GM19463 (cell line): ENCODE measurements at regions not wholly inside any gene's neighbourhood (a gene's known extent, or its start where the extent isn't known, plus 50 kb on each side); places are given as distances from the start of the nearest gene placed in this dataset.

Experiments used
- ATAC-seq: cut with Tn5 transposase; IDR thresholded peaks from one replicate; pipeline ENCODE4 v1.9.1; 2021; ENCODE audit warnings: mild to moderate bottlenecking, moderate library complexity; ENCODE audit not compliant: unreplicated experiment

DNA sequence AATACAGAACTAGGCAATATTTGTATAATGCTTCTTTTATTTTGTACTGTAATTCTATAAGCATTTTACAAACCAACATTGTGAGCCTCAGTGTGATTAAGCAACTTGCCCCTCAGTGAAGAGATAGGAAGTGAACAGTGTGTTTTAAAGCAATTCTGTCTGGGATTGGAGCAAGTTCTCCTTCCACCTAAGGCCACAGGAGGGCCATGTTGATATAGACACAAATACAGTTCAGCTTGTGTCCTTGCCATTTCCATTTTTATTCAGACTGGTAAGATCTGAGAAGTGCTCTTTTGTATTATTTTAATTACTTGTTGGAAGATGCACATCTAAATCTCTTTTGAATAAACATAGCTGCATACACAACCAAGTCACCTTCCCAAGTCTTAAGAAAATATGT lies 416.3 kb upstream of the COBL start:
- ATAC-seq: no peak

DNA sequence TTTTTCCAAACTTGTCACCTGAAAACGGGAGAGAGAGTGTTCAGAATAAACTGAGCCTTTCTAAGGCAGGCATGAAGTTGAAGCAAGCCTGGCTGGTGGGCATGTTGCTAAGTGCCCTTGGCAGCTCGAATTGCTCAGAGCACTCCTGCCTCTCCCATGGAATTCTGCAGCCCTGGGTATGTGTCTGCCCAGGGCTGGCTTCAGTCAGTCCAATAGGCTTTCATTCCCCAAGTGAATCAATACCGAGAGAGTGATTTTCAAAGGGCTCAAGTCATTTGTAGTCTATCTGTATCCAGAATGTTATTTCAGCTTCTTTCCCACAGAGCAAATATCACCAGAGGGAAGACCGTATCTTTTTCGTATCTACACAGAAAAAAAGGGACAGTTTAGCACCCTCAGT lies 415.5 kb upstream of the COBL start:
- no peak for ATAC-seq

DNA sequence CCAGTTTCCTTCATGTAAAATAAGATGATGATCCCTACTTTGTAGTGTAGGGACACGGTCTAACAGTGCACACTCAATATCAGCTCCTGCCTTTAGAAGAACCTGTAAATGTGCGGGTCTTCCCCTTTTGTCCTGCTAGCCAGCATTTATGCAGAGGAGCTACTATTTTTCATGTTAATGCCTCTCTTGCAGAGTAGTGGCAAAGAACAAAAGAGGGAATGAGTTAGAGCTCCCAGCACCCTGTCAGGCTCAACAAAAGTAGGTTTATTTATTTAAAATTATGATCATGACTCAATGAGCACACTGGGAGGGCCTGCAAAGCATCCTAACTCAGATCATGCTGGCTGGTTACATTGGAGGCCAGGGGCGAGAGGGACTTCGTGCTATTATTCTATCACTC lies 414.5 kb upstream of the COBL start:
- ATAC-seq: no peak

DNA sequence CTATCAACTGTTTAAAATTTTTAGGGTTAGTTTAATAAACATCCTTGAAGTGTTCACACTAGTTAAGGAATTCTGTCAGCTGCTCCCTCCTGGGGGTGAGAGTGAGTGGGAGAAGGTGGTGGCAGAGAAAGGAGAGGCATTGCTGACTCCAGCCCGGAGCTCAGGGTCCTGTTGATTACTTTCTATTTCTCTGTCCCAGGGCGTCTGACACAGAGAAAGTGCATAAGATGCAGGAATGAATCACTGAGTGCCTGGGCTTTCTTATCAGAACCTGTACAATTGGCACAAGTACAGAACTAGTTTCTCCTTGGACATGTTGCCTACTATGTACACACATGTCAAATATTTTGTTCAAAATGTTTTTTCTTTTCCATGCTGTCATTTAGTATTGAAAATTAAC lies 410.8 kb upstream of the COBL start:
- no peak for ATAC-seq

DNA sequence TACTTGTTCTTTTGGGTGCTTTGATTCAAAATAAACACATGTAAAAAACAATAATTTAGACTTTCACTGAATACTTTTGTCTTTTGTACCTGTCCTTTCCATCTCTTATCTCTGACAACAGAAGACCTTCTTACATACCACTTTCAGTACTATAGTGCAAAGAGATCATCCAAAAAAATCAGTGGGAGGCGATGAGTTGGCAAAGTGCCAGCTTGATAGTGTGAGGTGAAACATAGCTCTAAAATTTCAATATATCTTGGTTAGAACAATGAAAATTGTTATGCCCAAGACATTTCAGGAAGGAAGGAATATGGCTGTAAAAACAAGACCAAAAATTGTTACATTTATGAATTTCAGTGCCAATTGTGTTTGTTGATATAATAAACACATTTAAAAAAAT lies 390.2 kb upstream of the COBL start:
- ATAC-seq: no peak

DNA sequence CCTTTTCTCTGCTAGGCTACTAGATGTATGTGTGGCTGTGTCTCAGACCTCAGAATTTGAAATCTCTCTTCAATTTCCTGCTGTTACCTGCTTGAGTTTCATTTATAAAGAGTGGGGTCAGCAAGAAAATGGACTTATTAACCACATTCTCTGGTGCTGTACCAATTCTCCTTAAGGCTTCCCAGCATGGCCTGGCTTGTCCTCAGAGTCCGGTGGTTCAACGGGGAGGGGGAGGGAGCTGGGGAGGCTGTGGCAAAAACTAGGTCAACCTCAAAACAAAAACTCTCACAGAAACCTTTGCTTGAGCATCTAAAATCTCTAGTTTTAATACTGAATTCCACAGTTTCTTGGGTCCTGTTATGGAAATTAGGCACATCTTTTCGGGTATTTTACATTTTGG lies 389.1 kb upstream of the COBL start:
- no peak for ATAC-seq

DNA sequence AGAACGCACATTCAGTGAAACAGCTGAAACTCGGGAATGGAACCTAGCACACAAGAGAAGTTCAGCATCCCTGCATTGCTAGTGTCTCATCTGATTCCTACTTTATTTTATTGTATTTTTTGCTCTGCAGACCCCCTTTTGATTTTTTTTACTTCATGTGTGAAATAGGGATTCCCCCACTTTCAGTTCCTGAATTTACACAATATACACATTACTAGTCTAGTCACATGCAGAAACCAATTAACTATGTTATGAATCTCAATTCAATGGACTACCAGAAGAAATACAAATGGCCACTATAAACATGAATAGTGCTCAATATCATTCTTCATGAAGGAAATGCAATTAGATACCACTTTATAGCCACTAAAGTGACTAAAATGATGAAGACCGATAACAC lies 386.1 kb upstream of the COBL start:
- no peak for ATAC-seq

DNA sequence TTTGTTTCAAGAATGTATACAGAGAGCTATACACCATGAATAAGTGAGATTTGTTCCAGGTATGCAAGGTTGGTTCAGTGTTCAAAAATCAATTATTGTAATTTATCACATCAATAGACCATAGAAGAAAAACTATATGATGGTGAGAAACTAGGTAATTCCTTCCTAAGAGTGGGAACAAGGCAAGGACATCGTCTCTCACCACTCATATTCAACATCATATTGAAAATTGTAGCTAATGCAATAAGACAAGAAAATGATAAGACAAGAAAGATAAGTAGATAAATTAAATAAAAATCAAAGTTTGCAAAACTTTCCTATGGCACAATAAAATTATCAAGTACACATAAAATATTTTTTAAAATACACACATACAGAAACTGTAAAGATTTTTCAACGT lies 385.3 kb upstream of the COBL start:
- ATAC-seq: no peak

DNA sequence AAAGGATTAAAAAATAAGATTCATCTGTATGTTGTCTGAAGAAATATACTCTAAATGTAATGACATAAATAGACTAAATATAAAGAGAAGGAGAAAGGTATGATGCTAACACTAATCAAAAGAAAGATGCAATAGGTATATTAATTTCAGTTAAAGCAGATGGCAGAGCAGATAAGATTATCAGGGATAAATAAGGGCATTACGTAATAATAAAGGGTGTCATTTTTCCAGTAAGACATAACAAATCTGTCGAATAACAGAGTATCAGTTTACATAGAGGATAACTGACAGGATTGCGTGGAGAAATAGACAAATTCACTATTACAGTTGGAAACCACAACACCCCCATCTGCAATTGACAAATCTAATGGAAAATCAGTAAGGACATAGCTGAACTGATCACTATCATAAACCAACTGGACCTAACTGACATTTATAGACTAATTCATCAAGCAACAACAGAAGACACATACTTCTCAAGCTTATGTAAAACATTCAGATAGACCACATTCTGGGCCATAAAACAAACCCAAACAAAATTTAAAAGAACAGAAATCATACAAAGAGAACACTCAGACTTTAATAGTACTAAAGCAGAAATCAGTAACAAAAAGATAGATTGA lies 384.1 kb upstream of the COBL start:
- ATAC-seq: no peak

DNA sequence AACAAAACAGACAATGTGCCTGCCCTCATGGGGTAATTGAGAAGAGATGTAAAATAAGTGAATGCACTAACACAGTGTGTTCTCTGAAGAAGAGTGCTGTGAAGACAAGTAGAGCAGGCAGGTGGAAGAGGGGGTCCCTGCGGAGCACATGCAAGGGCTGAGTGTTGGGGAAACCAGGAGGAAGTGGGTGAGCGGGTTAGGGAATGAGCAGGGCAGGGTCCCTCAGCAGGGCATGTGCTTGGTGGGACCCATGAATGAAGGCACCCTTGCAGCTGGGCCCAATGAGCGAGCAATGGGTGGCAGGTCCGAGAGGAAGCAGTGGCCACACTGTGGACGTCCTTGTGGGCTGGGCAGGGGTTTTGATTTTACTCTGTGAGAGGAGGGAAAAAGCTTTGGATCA lies 376.6 kb upstream of the COBL start:
- ATAC-seq: no peak

DNA sequence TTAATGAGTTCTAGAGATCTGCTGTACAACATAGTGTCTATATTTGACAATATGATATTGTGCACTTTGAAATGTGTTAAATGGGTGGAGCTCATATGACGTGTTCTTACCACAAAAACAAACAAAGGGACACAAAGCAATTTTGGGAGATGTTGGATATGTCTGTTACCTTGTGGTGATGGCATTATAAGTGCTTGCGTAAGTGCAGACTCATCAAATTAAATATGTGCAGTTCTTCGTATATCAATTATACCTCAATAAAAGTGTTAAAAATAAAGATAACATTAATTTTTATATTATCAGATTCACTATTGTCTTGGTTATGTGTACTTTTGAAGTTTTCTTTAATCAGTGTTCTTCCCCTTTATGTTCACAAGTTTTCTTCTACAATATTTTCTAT lies 372.9 kb upstream of the COBL start:
- no peak for ATAC-seq

DNA sequence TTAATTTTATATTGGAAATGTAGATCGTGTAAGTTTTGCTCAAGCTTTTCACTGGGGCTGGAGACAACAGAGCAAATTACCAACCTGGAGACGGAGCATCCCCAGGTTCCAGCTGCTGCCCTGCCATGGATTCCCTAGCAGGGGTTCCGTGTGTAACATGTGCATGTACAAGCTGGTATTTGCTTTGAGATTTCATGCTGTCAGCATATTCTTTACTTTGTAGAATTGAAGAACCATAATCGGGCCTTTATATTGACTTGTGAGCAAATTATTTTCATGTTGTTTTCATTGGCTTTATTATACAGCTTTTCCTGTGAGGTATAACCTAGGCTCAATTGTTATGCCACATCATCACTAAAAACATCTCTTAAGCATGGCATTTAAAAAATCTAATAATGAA lies 369.2 kb upstream of the COBL start:
- no peak for ATAC-seq

DNA sequence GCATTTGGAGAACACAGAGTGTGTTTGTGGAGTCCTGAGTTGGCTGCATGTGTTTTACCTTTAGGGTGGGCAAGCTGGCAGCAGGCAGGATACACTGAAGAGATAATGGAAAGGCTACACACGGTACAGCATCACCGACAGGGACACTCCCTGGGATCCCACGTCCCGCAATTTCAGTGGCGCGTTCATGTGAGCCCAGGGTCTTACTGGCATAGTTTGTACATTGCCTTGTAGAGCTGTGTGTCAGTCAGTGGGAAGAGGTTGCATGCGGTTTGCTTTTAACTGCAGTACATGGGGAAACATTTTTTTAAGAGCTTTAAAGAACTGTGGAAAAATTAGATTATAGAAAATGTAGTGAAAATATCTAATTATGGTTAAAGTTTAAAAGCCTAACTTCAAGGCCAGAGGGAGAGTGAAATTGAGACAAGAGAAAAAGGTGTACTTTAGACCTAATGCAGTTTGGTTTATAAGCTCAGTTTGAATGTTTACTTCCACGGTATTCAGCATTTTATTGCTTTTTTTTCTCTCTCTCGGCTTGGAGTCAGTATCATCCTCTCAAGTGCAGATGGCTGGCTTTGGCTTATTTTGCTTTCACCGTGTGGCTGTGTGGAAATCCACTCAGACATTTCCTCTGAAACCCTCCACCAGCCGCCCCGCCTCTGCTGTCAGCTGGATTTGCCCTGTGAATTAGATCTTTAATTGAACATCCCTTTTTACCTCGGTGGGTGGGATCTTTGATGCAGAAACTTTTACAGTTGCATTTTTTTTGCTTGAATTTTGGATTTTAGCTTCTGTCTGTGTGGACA lies 364.2 kb upstream of the COBL start:
- no peak for ATAC-seq

DNA sequence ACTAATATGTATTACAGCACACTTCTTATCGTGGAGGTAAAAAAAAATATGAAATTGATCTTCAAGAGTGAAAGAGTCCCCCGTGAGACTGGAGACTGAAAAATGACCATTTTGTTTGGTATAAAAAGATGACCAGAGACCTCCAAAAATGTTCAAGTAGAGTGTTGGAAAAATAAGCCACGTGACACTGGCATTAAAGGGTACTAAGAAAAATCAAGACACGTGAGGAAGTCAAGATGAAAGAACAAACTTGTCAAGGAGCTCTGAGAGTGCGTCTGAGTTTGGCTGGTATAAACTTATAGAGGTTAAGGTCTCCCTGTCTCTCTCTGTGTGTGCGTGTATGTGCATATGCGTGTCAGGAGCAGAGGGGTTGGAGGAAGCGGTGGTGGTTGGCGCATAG lies 362.7 kb upstream of the COBL start:
- ATAC-seq: no peak

DNA sequence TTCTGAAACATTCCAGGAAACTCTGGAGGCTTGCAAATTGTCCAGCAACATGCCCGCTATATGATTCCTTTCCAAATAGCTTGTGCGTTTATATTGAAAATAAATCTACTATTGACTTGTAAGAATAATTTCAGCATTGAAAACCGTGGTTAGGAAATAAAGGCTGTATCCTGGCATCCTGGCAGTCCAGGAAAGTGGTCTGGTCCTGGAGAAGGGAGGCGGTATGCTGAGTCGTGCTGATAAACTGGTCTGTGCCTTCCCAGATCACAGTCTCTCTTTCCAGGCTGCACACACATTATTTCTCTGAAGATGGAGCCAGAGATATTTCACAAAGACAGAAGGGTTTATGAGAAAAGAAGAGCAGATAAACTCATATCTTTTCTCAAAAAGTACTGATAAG lies 350.1 kb upstream of the COBL start:
- ATAC-seq: no peak

DNA sequence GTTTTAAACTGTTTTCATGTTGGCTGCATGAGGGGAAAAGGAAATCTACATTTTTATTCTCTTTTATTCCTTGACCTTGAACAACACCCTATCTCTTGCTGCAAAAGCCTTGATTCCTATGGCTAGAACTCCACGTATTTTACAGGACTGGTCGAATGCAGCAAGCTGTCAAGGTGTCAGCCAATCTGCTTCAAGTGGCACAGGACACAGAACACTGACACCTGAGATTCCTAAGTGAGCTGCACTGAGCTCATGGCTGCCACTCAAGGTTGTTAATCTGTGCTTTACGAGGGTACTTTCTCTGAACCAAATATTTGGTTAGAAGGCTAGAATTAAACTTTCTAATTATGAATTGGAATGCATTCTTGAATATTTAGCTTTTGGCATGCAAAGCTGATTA lies 349.7 kb upstream of the COBL start:
- ATAC-seq: no peak

DNA sequence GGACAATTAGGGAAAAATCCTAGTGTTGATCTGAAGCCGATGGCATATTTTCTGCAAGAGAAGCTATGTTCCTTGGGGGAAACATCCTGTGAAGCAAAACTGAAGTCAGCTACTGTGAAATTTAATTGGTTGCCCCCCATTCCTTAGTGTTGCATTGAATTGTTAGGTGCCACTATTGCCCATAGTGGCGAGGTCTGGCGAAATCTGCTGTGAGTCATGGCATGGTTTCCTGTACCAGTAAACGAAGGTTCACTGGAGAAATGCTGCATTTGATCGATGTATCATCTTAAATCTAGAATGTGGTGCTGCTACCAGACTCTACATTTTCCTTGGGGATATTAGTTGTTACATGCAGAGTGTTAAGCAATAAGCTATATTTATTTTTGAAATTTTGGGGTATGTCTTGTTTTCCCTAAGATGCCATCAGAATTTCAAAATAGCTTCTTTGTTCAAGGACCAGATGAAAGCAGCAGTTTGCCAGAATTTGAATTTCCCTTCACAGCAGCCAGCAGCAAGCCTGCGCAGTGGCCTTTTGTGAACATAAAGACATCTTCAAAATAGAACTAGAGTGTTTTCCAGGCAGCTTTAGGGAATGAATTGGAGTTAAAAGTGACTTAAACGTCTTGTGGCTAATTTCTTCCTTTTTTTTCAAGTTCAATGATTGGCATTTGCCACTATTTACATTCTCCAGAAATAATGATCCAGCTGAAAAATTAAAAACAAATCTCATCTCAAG lies 348.6 kb upstream of the COBL start:
- ATAC-seq: no peak

DNA sequence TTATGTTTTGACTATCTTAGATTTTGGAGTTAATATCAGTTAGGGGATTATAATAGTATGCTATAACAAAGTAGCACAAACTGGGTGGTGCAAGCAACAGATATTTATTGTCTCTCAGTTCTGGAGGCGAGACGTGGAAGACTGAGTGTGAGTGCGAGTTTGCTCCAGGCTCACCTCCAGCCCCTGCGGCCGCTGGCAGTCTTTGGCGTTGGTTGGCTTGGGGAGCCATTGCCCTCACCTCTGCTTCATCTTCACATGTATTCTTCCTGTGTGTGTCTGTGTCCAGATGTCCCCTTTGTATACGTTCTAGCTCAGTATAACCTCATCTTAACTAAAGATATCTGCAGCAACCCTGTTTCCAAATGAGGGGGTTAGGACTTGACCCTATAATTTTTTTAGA lies 343.9 kb upstream of the COBL start:
- no peak for ATAC-seq

DNA sequence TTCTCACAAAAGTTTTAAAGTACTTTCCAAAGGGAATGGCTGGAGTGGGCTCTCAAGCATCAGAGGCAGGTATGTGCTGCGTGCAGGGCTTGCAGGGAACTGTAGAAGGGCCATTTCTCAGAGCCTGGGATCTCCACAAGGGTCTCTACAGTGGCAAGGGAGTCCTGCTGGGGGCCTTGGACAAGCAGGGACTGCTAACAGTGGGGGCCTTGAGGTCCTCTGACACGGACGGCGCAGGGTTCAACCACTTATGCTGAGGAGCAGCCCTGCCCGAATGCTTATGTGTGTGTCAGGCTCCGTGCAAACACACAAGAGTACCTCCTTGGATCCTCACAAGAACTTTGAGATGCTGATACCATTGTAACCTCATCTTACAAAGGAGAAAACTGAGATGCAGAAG lies 342.1 kb upstream of the COBL start:
- ATAC-seq: no peak

DNA sequence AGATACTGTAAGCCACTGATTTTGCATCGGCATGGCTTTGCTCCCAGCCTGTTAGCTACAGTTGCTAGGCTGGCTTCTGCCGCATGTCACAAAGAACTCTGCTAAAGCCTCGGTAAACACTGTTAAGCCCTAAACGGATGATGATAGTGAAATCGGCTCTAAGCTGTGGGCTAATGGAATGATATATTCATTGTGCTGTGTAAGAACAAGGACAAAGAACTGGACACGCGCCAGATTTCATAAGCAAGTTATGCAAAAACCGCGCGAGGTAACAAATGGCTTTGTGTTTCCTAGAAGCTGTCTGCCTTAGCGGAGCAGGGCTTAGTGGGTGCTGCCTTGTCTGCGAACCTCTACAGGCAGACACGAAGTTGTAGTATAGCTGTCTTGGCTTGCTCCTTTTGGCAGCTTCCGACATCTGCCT lies 331.3 kb upstream of the COBL start:
- no peak for ATAC-seq

DNA sequence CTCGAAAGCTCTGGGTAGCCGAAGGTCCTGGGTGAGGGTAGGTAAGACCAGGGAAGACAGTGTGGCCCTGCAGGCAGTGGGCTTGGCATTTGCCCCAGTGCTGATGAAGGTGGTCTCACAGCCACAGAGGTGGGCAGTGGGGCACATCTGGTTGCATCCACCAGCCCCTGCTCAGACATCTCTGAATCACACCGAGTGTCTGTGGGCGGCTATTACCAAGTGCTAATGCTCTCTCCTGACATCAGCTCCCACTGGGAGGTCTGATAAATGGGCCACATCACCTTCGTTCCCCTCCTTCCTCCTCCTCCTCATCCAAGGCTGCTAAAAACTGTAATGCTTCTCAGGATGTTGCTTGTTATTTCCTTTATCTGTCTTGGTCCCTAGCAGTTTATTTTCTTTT lies 330.9 kb upstream of the COBL start:
- ATAC-seq: no peak

DNA sequence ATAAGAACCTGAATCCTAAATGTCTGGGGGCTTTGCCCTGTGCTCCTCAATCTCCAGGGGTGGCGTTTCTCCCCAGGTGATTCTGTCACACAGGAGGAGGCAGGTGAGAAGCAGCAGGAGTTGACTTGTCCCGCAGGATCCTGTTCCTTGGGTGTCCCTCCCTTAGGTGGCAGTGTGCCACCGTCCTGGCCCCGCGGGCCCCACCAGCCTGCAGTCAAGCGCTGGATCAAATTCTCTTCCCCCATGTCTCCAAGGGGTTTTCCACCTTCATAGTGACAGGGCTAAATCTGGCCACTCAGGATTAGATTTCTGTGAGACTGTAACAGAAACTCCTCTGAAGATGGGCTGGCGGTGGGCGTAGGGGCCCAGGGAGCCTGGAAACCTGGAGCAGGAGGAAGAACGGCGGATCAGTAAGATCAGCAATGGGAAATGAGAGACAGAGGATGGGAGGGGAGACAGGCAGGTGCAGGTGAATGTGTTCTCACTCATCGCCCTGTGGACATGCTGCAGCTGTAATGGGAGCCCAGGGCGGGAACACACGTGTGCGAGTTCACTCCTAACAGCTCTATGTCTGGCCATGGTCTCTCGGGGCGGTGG lies 329.2 kb upstream of the COBL start:
- no peak for ATAC-seq
